SK-N-MC (cell line): ENCODE measurements at regions not wholly inside any gene's neighbourhood (a gene's known extent, or its start where the extent isn't known, plus 50 kb on each side); places are given as distances from the start of the nearest gene placed in this dataset.

Experiments used
- EZH2 ChIP-seq: fragments of 200-600 bp; sonication (generic); IDR thresholded peaks from one replicate; pipeline ENCODE4 v1.6.1; 2017; ENCODE audit warnings: antibody characterized with exemption
- FOXP2 ChIP-seq: optimal IDR thresholded peaks from 2 replicates; pipeline ENCODE3; 2011; ENCODE audit warnings: mild to moderate bottlenecking, moderate library complexity; ENCODE audit not compliant: insufficient read depth; ENCODE audit errors: extremely low read length, control extremely low read depth
- POLR2AphosphoS5 ChIP-seq: IDR thresholded peaks from 2 replicates; pipeline ENCODE4 v1.6.1; 2012; ENCODE audit warnings: mild to moderate bottlenecking, low read depth, low read length, borderline replicate concordance

GRCh38 chr3:24734019-24734418, 239.4 kb upstream of the THRB start:
- TF ChIP-seq POLR2AphosphoS5 (no peak), FOXP2 (no peak), EZH2 (no peak)
